H1 (cell line): ENCODE measurements at regions not wholly inside any gene's neighbourhood (a gene's known extent, or its start where the extent isn't known, plus 50 kb on each side); places are given as distances from the start of the nearest gene placed in this dataset.

ENCODE experiments used
- CTCF ChIP-seq, 3 experiments: IDR thresholded peaks; 1 replicate in 2 of 3; 2 replicates in 1 of 3; pipeline versions ENCODE4 v1.5.1 to v1.6.1; 2011; ENCODE audit warnings: low read length in 3 of 3, mild to moderate bottlenecking in 3 of 3, inconsistent platforms in 2 of 3, low read depth in 1 of 3, moderate library complexity in 1 of 3; ENCODE audit not compliant: insufficient read depth in 1 of 3; ENCODE audit errors: control extremely low read depth in 1 of 3
- E2F6 ChIP-seq: IDR thresholded peaks from 2 replicates; pipeline ENCODE4 v1.6.1; 2012; ENCODE audit warnings: inconsistent platforms
- KDM4A ChIP-seq: IDR thresholded peaks from one replicate; pipeline ENCODE4 v1.7.1; 2012; ENCODE audit warnings: low read depth, mild to moderate bottlenecking, moderate library complexity, low read length, inconsistent platforms; ENCODE audit not compliant: severe bottlenecking
- KDM5A ChIP-seq: fragments of 200-600 bp; IDR thresholded peaks from 2 replicates; pipeline ENCODE4 v1.7.1; 2012; ENCODE audit warnings: mild to moderate bottlenecking, low read length, inconsistent platforms, mixed read lengths
- TAF1 ChIP-seq: IDR thresholded peaks from 2 replicates; pipeline ENCODE4 v1.6.1; 2011; ENCODE audit warnings: mild to moderate bottlenecking, low read depth, low read length

GRCh38 chr9:115237385-115237998, 119.5 kb upstream of the TNC start (continued):
- TF ChIP-seq TAF1 (no peak), E2F6 (no peak), KDM4A (no peak), CTCF (IDR thresholded peaks at IDR 0.05; ENCODE audit: control extremely low read depth in 1 of 3, insufficient read depth in 1 of 3, low read depth in 1 of 3, low read length in 3 of 3) (no peak), KDM5A (no peak)
